Fibroblast of skin of left biceps (primary cell): ENCODE measurements at regions not wholly inside any gene's neighbourhood (a gene's known extent, or its start where the extent isn't known, plus 50 kb on each side); places are given as distances from the start of the nearest gene placed in this dataset.

Experiments
- DNase-seq, 2 experiments: peaks; one replicate each; pipeline ENCODE4 v3.0.0-alpha.2; 2013; ENCODE audit warnings: low read depth in 2 of 2

DNA sequence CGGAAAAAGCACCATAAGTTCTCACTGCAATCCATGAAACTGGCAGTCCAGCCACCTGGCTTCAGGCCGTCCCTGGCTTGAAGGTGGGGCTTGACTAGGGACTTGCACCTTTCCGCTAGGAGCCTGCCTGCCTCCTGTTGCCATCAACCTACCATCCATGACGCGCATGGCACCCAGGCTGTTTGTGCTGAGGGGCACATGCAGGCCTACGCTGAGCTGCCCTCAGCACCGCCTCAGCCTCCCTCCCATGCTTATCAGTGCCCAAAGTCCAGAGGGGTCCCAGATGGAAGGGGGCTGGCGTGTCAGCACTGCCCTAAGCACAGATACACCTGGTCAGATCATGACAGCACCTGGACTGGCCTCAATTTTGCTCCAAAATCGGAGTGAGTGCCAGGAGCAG lies 190.2 kb upstream of the LYPLAL1 start:
- no peak for DNase-seq

DNA sequence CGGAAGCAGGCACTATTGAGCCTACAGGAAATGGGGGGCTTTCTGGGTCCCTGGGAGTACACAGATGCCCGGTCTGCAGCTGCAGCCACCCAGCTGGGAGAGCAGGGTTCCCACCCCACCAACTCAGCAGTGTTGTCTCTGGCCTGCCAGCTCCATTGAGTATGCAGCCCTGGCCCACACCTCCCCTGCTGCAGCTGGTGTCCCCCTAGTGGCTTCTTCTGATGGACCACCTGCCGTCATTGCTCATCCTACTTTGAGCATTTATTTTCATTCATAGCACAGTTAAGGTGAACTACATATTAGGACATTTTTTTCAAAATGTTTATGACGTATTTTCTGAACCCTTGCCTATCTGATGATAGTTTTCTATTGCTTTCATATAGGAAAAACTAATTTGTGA lies 189.8 kb upstream of the LYPLAL1 start:
- DNase-seq: no peak

DNA sequence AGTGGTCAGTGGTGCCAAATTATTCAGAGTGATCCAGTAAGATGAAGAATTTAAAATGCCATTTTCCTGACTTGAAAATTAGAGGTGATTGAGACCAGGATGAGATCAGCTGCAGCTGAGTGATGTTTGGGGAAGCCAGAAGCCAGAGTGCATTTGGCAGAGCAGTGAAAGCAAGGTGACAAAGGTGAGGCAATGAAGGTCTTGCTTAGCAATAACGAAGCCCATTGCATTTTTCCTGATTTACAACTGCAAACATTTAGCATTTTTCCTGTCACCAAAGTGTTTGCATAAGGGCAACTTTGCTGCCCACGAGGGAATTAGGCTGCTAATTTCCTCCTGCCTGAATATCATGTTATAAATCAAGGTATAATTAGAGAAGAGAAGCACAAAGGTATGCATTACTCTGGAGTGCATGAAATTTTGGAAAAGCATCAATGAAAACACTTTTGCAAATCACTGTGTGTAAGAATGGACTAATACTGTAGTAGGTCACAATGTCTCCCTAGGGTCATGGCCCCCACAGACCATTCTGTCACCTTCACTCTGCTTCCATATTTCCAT lies 188.2 kb upstream of the LYPLAL1 start:
- DNase-seq: no peak

DNA sequence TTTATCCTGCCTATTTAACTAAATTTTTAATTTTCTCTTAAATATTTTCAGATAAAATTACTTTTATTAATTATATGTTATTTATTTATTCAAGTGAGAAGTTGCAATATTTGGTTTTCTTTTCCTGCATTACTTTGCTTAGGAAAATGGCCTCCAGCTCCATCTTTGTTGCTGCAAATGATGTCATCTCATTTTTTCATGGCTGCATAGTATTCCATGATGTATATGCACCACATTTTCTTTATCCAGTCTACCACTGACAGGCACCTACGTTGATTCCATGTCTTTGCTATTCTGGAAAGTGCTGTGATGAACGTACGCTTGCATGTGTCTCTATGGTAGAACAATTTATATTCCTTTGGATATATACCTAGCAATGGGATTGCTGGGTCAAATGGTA lies 186.9 kb upstream of the LYPLAL1 start:
- DNase-seq: no peak

DNA sequence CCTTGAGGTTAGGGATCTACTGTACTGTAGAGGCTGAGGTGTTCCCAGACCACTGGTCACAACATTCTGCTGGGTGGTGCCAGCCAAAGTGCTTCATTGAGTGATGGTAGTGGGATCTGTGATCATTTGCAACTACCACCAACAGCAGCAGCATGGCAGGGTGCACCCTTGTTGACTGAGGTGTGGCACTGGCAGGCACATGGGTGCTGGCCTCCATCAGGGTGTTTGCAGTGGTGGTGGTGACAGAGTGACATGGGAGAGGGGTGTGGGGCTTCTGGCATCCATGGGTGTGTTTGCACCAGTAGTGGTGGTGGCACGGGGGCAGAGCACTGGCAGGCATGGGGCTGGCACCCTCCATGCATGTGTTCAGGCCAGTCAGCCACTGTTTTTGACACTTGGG lies 183.7 kb upstream of the LYPLAL1 start:
- no peak for DNase-seq

DNA sequence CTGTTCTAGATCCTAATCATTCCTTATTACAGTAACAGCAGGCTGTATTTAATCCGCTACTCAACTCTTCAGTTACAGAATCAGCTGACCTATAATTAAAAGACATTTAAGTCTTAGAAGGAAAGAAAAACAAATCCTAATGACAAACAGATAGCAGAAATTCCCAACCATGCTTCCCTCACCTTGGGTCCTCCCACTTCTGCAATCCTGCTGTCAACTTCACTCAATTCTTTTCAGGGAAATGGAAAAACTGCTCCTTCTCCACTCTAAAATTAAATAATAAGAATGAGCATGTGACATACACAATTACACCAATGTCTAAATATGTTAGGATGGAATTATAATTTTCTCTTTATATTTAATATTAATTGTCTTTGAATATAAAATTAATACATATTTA lies 182.6 kb upstream of the LYPLAL1 start:
- DNase-seq: no peak

DNA sequence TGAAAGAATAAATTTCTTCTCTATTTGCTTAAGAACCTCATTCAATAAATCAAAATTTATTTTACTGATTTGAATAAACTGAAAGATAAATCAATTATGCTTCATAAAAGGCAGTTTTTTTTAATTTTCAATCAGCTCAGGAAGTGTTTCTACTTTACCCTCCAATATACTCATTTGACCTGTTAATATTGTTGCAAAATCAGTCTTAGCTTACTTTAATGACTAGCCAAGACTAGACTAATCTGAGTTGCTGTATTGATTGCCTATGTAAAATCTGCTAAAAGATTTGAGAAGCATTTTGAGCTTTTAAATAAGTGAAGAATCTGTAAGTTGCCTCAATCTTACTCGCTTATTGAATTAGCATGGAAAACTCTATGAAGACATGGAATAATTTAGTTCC lies 179.1 kb upstream of the LYPLAL1 start:
- DNase-seq: no peak

DNA sequence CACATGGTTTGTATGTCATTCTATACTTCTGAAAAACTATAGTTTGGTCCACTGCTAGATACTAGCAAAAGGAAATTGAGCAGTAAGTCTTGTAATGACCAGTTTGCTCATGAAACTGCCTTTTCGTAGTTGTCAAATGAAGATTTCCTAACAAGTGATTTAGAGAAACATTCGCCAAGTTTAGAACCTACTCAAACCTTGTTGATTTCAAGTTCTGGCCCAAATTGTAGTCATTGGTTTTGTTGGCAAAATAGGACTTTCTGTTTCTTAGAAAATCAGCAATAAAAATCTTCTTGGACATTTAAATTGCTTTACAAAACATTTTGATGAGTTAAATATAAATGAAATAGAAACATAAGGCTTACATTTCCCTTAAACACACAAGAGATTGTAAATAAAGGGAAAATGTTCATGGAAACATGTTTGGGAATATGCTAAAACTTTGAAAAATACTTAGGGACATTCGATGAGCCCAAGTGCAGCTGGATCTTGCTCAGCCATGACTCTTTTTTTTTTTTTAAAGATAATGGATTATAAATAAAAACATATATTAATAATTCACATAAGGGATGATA lies 178.5 kb upstream of the LYPLAL1 start:
- no peak for DNase-seq

DNA sequence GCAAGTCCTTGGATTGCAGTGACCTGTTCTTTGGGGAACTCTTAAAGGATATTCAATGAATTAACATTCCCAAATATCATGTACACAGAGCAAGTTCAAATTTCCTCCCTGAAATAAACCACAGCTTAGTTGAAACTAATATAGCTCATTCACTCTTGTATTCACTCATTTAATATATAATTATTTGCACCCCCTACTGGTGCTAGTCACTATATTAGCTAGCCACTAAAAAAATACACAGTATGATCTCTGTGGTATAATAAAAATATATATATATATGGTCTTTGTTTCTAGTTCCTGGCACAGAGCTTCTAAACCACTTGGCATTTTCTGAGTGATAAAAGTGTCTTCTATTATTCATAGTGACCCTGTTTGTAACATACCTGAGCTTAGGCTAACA lies 177.3 kb upstream of the LYPLAL1 start:
- DNase-seq: no peak

DNA sequence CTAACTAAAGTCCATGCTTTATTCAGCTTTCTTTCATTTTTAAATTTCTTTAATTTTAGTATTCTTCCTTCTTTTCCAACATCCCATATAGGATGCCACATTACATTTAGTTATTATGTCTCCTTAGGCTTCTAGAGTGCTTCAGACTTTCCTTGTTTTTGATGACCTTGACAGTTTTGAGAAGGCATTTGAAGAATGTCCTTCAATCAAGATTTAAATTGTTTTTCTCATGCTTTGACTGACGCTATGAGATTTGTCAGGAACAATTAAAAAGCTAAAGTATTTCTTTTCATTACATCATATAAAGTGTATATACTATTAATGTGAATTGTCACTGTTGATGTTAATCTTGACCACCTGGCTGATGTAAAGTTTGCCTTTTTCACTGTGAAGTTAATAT lies 173.7 kb upstream of the LYPLAL1 start:
- no peak for DNase-seq

DNA sequence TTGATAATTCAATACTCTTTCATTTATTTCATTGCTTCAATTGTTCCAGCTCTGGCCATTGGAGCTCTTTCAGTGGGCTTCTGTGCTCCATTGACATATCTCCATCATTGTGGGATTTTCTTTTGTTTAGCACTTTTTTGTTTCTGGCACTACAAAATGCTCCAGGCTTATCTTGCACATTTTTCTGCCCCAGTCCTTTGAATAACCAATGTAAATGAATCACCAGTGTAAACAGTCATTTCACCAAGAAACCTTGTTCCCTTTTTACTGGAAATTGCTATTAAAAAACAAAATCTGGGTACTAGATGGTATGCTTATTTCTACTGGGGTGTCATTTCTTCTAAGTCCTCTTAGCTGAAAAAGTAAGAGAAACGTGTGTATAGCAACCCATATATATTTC lies 173.0 kb upstream of the LYPLAL1 start:
- DNase-seq: no peak

DNA sequence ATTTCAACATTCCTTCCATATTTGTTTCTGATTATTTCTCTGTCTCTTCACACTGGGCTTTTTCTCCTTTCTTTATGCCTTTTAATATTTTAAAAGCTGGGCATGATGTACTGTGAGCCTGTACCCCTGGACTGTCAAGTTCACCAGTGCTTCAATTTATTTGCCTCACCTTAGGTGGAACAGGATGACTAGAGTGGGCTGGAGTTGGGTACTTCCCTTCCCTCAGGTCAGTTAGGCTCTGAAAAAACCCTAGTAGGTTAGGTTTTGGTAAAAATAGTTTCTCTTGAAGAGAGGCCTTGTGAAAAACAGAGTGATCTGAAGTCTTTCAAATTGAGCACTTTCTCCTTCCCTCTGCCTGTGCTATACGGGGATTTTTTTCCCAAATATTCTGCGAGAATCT lies 163.0 kb upstream of the LYPLAL1 start:
- no peak for DNase-seq

DNA sequence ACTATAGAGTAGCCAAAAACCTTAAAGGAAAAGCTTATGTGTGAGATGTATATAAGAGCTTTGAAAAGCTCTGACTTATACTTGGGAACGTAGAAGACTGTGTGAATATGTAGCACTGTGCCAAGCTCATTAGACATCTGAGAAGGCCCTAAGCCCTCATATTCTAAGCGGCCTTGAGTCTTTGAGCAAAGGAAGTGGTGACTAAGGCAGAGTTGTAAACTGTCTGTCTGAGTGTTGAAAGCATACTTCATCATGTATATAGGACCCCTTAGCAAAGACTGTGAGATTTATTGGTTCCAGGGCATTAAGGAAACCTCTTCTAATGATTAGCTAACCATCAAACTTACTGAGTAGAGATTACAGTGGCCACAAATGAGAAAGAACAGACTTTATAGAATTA lies 153.3 kb upstream of the LYPLAL1 start:
- DNase-seq: peak; percentile 76 to 80

DNA sequence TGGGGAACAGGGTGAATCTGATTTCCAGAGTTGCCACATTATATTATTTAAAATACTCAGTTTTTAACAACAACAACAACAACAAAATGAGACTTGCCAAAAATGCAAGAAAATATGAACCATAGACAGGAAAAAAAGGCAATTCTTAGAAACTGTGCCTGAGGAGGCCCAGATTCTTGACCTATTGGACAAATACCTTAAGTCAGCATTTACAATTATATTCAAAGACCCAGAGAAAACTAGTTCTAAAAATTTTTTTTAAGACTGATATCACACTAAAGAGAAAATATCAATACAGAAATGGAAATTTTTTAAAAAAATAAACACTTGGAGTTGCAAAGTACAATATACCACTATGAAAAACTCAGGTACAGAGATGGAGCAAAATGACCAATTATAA lies 152.8 kb upstream of the LYPLAL1 start:
- no peak for DNase-seq

DNA sequence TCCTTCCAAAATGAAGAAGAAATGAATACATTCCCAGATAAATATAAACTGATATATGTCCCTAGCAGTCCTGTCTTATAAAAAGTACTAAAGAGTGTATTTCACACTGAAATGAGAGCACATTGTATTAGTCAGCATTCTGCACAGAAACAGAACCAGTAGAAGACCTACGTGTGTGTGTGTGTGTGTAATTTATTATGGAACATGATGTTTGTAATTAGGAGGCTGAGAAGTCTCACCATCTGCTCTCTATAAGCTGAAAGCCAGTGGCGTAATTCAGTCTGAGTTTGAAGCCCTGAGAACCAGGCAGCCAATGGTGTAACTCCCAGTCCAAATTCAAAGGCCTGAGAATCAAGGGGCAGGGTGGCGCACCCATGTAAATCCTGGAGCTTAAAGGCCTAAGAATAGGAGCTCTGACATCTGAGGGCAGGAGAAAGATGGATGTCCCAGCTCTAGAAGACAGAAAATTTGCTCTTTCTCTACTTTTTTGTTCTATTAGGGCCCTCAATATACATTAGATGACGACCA lies 146.5 kb upstream of the LYPLAL1 start:
- peak; percentile 18 to 38 for DNase-seq

DNA sequence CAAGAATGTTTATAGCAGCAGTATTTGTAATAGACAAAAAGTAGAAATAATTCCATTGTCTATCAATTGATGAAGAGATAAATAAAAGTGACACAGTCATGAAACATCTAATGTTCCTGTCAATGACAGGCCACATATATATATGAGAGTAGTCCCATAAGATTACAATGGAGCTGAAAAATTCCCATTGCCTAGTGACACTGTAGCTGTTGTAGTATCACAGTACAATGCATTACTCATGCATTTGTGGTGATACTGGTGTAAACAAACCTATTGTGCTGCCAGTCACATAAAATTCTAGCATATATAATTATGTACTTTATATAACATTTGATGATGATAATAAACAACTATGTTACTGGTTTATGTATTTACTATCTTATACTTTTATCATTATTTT lies 141.9 kb upstream of the LYPLAL1 start:
- no peak for DNase-seq

DNA sequence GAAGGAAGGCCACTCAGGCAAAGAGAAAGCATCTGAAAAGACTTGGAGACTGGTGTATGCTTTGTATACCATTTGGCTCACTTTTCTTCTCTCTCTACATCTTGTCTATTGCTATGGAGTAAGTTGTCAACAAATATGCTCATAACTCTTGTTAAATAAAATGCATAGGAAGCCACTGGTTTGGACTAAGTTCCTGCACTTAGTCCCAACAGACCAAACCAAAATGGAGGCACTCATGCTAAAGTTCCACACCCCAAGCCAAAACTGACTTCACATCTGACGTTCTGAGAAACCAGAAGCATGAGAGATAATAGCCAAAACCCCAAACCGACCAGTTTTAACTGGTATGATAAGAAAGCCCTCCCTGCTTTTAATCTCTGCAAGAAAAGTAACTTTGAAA lies 135.3 kb upstream of the LYPLAL1 start:
- DNase-seq: no peak

DNA sequence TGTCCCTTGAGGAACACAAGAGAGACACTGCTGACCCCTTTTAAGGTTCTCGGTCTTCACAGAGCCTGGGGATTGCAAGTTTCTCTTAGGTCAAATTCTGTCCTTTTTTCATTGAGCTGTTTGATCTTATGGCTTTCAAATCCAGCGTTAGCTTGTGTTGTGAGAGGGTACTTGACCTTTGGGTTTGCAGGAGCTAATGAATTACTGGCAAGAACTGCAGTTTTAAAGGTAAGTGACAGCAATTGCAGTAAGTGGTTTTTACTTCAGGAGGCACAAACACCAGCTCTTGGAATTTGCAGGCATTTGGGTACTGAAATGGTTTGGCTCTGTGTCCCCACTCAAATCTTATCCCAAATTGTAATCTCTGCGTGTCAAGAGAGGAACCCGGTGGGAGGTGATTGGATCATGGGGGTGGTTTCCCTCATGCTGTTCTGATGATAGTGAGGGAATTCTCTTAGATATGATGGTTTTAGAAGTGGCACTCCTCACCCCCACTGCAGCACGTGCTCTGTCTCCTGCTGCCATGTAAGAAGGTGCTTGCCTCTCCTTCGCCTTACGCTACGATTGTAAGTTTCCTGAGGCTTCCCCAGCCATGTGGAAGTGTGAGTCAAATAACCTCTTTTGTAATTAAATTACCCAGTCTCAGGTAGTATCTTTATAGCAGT lies 134.5 kb upstream of the LYPLAL1 start:
- DNase-seq: no peak

DNA sequence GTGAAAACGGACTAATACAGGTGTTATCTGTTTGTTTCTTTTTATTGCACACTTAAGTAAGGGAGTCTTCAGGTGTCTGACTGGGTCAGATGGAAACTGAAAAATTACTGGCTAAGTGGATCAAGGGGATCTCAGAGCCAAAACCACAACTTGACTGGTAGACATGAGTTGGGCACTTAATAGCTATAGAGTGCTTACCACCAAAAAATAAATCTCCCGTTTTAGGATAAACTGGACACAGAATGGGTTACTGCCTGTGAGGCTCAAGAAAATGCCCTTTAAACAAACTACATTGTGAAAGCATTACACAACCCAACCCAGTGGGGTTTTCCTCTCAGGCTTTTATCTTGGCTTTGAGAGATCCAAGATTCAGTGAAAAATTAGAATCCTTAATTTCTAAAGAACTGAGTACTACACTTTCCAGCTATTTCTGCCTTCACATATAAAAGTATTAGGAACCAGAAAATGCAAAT lies 134.0 kb upstream of the LYPLAL1 start:
- DNase-seq: no peak

DNA sequence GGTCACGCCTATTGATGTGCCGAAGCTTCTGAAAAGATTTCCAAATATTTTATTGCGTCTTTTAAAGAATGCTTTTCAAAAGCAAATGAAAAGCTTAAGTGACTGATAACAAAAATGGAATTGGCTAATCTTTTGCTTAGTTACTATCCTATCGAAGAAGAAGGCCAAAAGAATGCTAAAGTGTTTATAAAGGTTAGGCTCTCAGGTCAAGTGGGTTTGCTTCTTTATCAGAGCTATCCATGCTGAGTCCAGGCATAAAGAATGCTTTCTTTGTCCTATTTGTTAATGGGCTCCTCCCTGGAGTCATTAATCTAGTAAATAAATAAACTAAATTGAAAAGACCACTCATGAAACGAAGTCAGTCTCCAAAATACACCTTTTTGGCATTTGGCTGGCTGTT lies 133.4 kb upstream of the LYPLAL1 start:
- DNase-seq: no peak

DNA sequence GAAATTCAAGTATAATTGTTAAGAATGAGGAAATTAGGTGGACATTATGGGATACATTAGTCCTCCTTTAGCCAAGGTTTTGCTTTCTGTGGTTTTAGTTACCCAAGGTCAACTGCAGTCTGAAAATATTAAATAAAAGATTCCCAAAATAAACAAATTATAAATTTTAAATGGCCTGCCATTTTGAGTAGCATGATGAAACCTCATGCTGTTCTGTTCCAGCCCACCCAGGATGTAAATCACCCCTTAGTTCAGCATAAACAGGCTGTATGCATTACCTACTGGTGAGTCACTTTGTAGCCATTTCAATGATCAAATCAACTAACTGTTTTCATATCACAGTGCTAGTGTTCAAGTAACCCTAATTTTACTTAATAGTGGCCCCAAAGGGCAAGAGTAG lies 132.5 kb upstream of the LYPLAL1 start:
- peak; percentile 30 to 32 for DNase-seq

DNA sequence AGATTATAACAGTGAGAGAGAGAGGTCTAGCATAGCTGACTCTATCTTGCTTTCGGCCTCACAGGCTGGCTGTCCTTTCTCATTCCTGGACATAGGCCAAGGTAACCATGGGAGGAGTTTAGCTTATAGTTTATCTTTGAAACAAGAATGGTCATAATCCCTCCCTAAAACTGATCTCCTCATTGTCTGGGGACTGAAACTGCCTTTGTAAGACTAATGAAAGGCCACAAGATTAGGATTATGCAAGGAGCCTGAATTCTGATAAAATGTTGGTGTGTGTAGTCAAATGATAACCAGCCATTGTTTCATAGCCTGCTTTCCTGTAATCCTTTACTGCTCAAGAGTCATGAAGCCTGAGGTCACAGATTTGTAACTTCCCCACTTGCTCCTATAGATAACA lies 131.9 kb upstream of the LYPLAL1 start:
- DNase-seq: no peak

DNA sequence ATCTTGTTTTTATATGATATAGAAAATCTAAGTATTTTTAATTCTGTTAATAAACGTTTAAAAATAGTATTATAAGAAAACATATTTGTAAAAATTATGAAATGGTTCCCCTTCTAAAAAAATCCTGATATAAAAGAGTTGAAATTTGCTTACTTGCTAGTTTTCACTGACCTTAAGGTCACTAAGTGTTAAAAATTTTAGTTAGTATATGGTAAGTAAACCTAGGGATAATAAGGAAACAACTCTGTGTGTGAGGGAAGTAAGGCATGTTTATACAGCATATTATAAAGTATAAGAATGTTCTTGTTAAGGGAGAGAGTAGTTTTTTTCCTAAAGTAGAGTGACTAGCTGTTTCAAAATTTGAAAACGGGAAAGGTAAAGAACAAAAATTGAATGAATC lies 130.9 kb upstream of the LYPLAL1 start:
- DNase-seq: no peak
